WTC11 (cell line): ENCODE measurements at regions not wholly inside any gene's neighbourhood (a gene's known extent, or its start where the extent isn't known, plus 50 kb on each side); places are given as distances from the start of the nearest gene placed in this dataset.
"Not testable (repeated sequence)": the region's sequence is repeated elsewhere in the genome, so short reads cannot be mapped to it uniquely, and the experiment has no call there.

Source experiments
- ATAC-seq: fragments of 200-7000 bp; cut with Tn5 transposase; 2 replicates; pipeline ENCODE4 v1.10.0; 2021; ENCODE audit warnings: mild to moderate bottlenecking, moderate library complexity
- CTCF ChIA-PET: fragments of 300-600 bp; sonication (Branson Sonifier 250); formaldehyde crosslinking; loops from one replicate; lab custom pipeline; 2021; ENCODE audit warnings: antibody characterized with exemption; lab: Charles Lee
- POLR2A ChIA-PET: fragments of 350-600 bp; sonication (Branson Sonifier 250); formaldehyde crosslinking; loops from one replicate; lab custom pipeline; 2021; ENCODE audit warnings: antibody characterized with exemption; lab: Charles Lee
- DNase-seq: peaks from one replicate; pipeline ENCODE4 v3.0.0; 2021; ENCODE audit warnings: low spot score
- H3K27ac Mint-ChIP-seq: 2 replicates; pipeline ENCODE4 v1.8.0; 2021; ENCODE audit warnings: mixed read lengths
- H3K27me3 Mint-ChIP-seq: 2 replicates; pipeline ENCODE4 v1.8.0; 2021; ENCODE audit warnings: low read depth, mild to moderate bottlenecking, moderate library complexity, mixed read lengths
- H3K36me3 Mint-ChIP-seq: 2 replicates; pipeline ENCODE4 v1.8.0; 2021; ENCODE audit warnings: mixed read lengths
- H3K4me1 Mint-ChIP-seq: 2 replicates; pipeline ENCODE4 v1.8.0; 2022; ENCODE audit warnings: mixed read lengths
- H3K4me3 Mint-ChIP-seq: 2 replicates; pipeline ENCODE4 v1.8.0; 2021; ENCODE audit warnings: mild to moderate bottlenecking, moderate library complexity, mixed read lengths
- H3K9me3 Mint-ChIP-seq: 2 replicates; pipeline ENCODE4 v1.8.0; 2021; ENCODE audit warnings: mixed read lengths

- ATAC-seq, H3K27ac Mint-ChIP-seq, H3K4me1 Mint-ChIP-seq, POLR2A ChIA-PET, DNase-seq, CTCF ChIA-PET, H3K4me3 Mint-ChIP-seq: not testable (repeated sequence)
- H3K27me3 Mint-ChIP-seq: peaks cover 21% of the 10 kb centered on the region
- H3K36me3 Mint-ChIP-seq: peaks cover 35% of the 10 kb centered on the region
- H3K9me3 Mint-ChIP-seq: peaks cover 28% of the 10 kb centered on the region
Measured at GRCh38 chr3:195647912-195648702, 64.4 kb upstream of the APOD start.

GRCh38 chr3:195645872-195646271, 62.1 kb upstream of the APOD start:
- peaks cover 29% of the 10 kb centered on the region for H3K9me3 Mint-ChIP-seq
- H3K4me3 Mint-ChIP-seq, POLR2A ChIA-PET, ATAC-seq, H3K27ac Mint-ChIP-seq, H3K4me1 Mint-ChIP-seq, CTCF ChIA-PET, DNase-seq: not testable (repeated sequence)
- H3K27me3 Mint-ChIP-seq: peaks cover 21% of the 10 kb centered on the region
- H3K36me3 Mint-ChIP-seq: peaks cover 40% of the 10 kb centered on the region

- H3K27ac Mint-ChIP-seq, POLR2A ChIA-PET, ATAC-seq, CTCF ChIA-PET, H3K4me3 Mint-ChIP-seq, DNase-seq, H3K4me1 Mint-ChIP-seq: not testable (repeated sequence)
- peaks cover 29% of the 10 kb centered on the region for H3K9me3 Mint-ChIP-seq
- H3K36me3 Mint-ChIP-seq: peaks cover 39% of the 10 kb centered on the region
- H3K27me3 Mint-ChIP-seq: peaks cover 21% of the 10 kb centered on the region
Measured at GRCh38 chr3:195643245-195643644, 59.5 kb upstream of the APOD start.

GRCh38 chr3:195642311-195642710, 58.6 kb upstream of the APOD start:
- H3K36me3 Mint-ChIP-seq: peaks cover 34% of the 10 kb centered on the region
- DNase-seq, CTCF ChIA-PET, H3K4me1 Mint-ChIP-seq, H3K4me3 Mint-ChIP-seq, H3K27ac Mint-ChIP-seq, ATAC-seq, POLR2A ChIA-PET: not testable (repeated sequence)
- H3K9me3 Mint-ChIP-seq: peaks cover 29% of the 10 kb centered on the region
- peaks cover 21% of the 10 kb centered on the region for H3K27me3 Mint-ChIP-seq

GRCh38 chr3:195638456-195638855, 54.7 kb upstream of the APOD start:
- H3K27ac Mint-ChIP-seq, DNase-seq, ATAC-seq, H3K36me3 Mint-ChIP-seq, H3K27me3 Mint-ChIP-seq, H3K9me3 Mint-ChIP-seq, CTCF ChIA-PET, POLR2A ChIA-PET, H3K4me3 Mint-ChIP-seq, H3K4me1 Mint-ChIP-seq: not testable (repeated sequence)

GRCh38 chr3:195637473-195638233, 53.9 kb upstream of the APOD start:
- H3K9me3 Mint-ChIP-seq, ATAC-seq, DNase-seq, H3K27ac Mint-ChIP-seq, H3K27me3 Mint-ChIP-seq, H3K4me3 Mint-ChIP-seq, H3K36me3 Mint-ChIP-seq, CTCF ChIA-PET, H3K4me1 Mint-ChIP-seq, POLR2A ChIA-PET: not testable (repeated sequence)

- H3K4me3 Mint-ChIP-seq, ATAC-seq, POLR2A ChIA-PET, CTCF ChIA-PET, DNase-seq, H3K27me3 Mint-ChIP-seq, H3K9me3 Mint-ChIP-seq, H3K27ac Mint-ChIP-seq, H3K36me3 Mint-ChIP-seq, H3K4me1 Mint-ChIP-seq: not testable (repeated sequence)
Measured at GRCh38 chr3:195637011-195637410, 53.3 kb upstream of the APOD start.

GRCh38 chr3:195635898-195636685, 52.4 kb upstream of the APOD start:
- H3K36me3 Mint-ChIP-seq, CTCF ChIA-PET, H3K27me3 Mint-ChIP-seq, H3K4me1 Mint-ChIP-seq, H3K9me3 Mint-ChIP-seq, ATAC-seq, POLR2A ChIA-PET: not testable (repeated sequence)
- peak; percentile 50 for DNase-seq
- Mint-ChIP-seq H3K27ac (0 out of 2 replicates have a peak overlapping the region, but pooled peaks have one; percentile 1), H3K4me3 (peak overlapping the region; percentile 40)

GRCh38 chr3:195635262-195635873, 51.6 kb upstream of the APOD start:
- POLR2A ChIA-PET, H3K9me3 Mint-ChIP-seq, H3K36me3 Mint-ChIP-seq, H3K27me3 Mint-ChIP-seq, CTCF ChIA-PET, H3K4me1 Mint-ChIP-seq, H3K27ac Mint-ChIP-seq: not testable (repeated sequence)
- ATAC-seq (peak; percentile 21), DNase-seq (peak; percentile 54)
- H3K4me3 Mint-ChIP-seq: peak overlapping the region; percentile 45

GRCh38 chr3:195634426-195635261, 50.9 kb upstream of the APOD start:
- peak; percentile 93 for ATAC-seq
- H3K27me3 Mint-ChIP-seq, H3K36me3 Mint-ChIP-seq, DNase-seq, POLR2A ChIA-PET, H3K27ac Mint-ChIP-seq, H3K4me1 Mint-ChIP-seq, H3K4me3 Mint-ChIP-seq, H3K9me3 Mint-ChIP-seq: not testable (repeated sequence)
- CTCF ChIA-PET: interaction anchor here (0.6 kb wide), 1 partner anchor 216 kb away, joined by 3 read pairs; no protein-coding TSS in a partner anchor
